ENCODE measurements at regions not wholly inside any gene's neighbourhood (a gene's known extent, or its start where the extent isn't known, plus 50 kb on each side); places are given as distances from the start of the nearest gene placed in this dataset.

GRCh38 chr5:99600952-99601351 lies 672.1 kb upstream of the CHD1 start:
- intact Hi-C loops (cut with micrococcal nuclease; ENCODE audit: unreplicated experiment), result no loop called here
- Mint-ChIP-seq H3K4me3 (ENCODE audit: unreplicated experiment) (no peak overlapping the region), H3K4me1 (ENCODE audit: low read depth, unreplicated experiment) (no peaks in the 10 kb centered on the region), H3K27me3 (ENCODE audit: insufficient read depth, unreplicated experiment) (no peaks in the 10 kb centered on the region), H3K36me3 (ENCODE audit: insufficient read depth, unreplicated experiment) (peaks cover 5% of the 10 kb centered on the region), H3K9me3 (ENCODE audit: unreplicated experiment) (no peaks in the 10 kb centered on the region), H3K27ac (ENCODE audit: unreplicated experiment) (no peak overlapping the region)
- no peaks in the 10 kb centered on the region for H3K9me3 ChIP-seq
- ChIA-PET POLR2A (no interaction called here), CTCF (no interaction called here)
- H3K36me3 ChIP-seq (ENCODE audit: control insufficient read depth, insufficient read depth, low read length), result no peaks in the 10 kb centered on the region
- TF ChIP-seq CTCF (IDR thresholded peaks at IDR 0.05; ENCODE audit: insufficient read depth in 1 of 2, low read depth in 1 of 2, low read length in 1 of 2, severe bottlenecking in 1 of 2, unreplicated experiment in 1 of 2), result no peak
- H3K4me3 ChIP-seq (ENCODE audit: low read depth, low read length), result no peak overlapping the region
- DNase-seq, result no peak
- no peaks in the 10 kb centered on the region for H3K27me3 ChIP-seq (replicated peaks; ENCODE audit: control insufficient read depth, insufficient read depth, low read length)
- BruUV-seq (replicated peaks), result no TSS peak
- no peaks in the 10 kb centered on the region for H3K4me1 ChIP-seq

- BruUV-seq (replicated peaks), result no TSS peak
- H3K9me3 Mint-ChIP-seq (ENCODE audit: unreplicated experiment), result no peaks in the 10 kb centered on the region
- peaks cover 14% of the 10 kb centered on the region for H3K4me1 Mint-ChIP-seq (ENCODE audit: low read depth, unreplicated experiment)
- CTCF ChIA-PET, result no interaction called here
- Histone ChIP-seq H3K4me3 (ENCODE audit: low read depth, low read length) (no peak overlapping the region), H3K36me3 (ENCODE audit: control insufficient read depth, insufficient read depth, low read length) (no peaks in the 10 kb centered on the region), H3K27me3 (replicated peaks; ENCODE audit: control insufficient read depth, insufficient read depth, low read length) (no peaks in the 10 kb centered on the region), H3K9me3 (no peaks in the 10 kb centered on the region), H3K4me1 (peaks cover 19% of the 10 kb centered on the region)
- H3K27ac Mint-ChIP-seq (ENCODE audit: unreplicated experiment), result no peak overlapping the region
- POLR2A ChIA-PET, result no interaction called here
- no peak for TF ChIP-seq CTCF (IDR thresholded peaks at IDR 0.05; ENCODE audit: insufficient read depth in 1 of 2, low read depth in 1 of 2, low read length in 1 of 2, severe bottlenecking in 1 of 2, unreplicated experiment in 1 of 2)
- H3K4me3 Mint-ChIP-seq (ENCODE audit: unreplicated experiment), result no peak overlapping the region
- H3K27me3 Mint-ChIP-seq (ENCODE audit: insufficient read depth, unreplicated experiment), result no peaks in the 10 kb centered on the region
- intact Hi-C loops (cut with micrococcal nuclease; ENCODE audit: unreplicated experiment), result no loop called here
- no peak for DNase-seq
- no peaks in the 10 kb centered on the region for H3K36me3 Mint-ChIP-seq (ENCODE audit: insufficient read depth, unreplicated experiment)
Observed at GRCh38 chr5:99590806-99591205, 662.0 kb upstream of the CHD1 start.

- BruUV-seq (replicated peaks), result no TSS peak
- H3K4me3 Mint-ChIP-seq (ENCODE audit: unreplicated experiment), result no peak overlapping the region
- H3K27me3 ChIP-seq (replicated peaks; ENCODE audit: control insufficient read depth, insufficient read depth, low read length), result no peaks in the 10 kb centered on the region
- no peak for DNase-seq
- H3K4me3 ChIP-seq (ENCODE audit: low read depth, low read length), result no peak overlapping the region
- no peaks in the 10 kb centered on the region for H3K36me3 Mint-ChIP-seq (ENCODE audit: insufficient read depth, unreplicated experiment)
- H3K9me3 ChIP-seq, result no peaks in the 10 kb centered on the region
- peaks cover 19% of the 10 kb centered on the region for H3K4me1 ChIP-seq
- H3K36me3 ChIP-seq (ENCODE audit: control insufficient read depth, insufficient read depth, low read length), result no peaks in the 10 kb centered on the region
- ChIA-PET CTCF (no interaction called here), POLR2A (no interaction called here)
- no peaks in the 10 kb centered on the region for H3K27me3 Mint-ChIP-seq (ENCODE audit: insufficient read depth, unreplicated experiment)
- no peak for TF ChIP-seq CTCF (IDR thresholded peaks at IDR 0.05; ENCODE audit: insufficient read depth in 1 of 2, low read depth in 1 of 2, low read length in 1 of 2, severe bottlenecking in 1 of 2, unreplicated experiment in 1 of 2)
- H3K4me1 Mint-ChIP-seq (ENCODE audit: low read depth, unreplicated experiment), result peaks cover 14% of the 10 kb centered on the region
- no peaks in the 10 kb centered on the region for H3K9me3 Mint-ChIP-seq (ENCODE audit: unreplicated experiment)
- intact Hi-C loops (cut with micrococcal nuclease; ENCODE audit: unreplicated experiment), result no loop called here
- H3K27ac Mint-ChIP-seq (ENCODE audit: unreplicated experiment), result no peak overlapping the region
Observed at GRCh38 chr5:99589424-99589823, 660.6 kb upstream of the CHD1 start.
